ENCODE measurements at regions not wholly inside any gene's neighbourhood (a gene's known extent, or its start where the extent isn't known, plus 50 kb on each side); places are given as distances from the start of the nearest gene placed in this dataset.

GRCh38 chr13:89454681-89455080, 1783.5 kb downstream of the SLITRK5 start:
- Histone ChIP-seq H3K4me3 (no peak overlapping the region), H2AFZ (ENCODE audit: low read depth, low read length) (no peak overlapping the region), H3K36me3 (ENCODE audit: control insufficient read depth, insufficient read depth, low read length) (no peaks in the 10 kb centered on the region), H3K79me2 (ENCODE audit: control insufficient read depth, insufficient read depth, low read length) (no peaks in the 10 kb centered on the region), H3K9me3 (replicated peaks; ENCODE audit: control insufficient read depth, insufficient read depth, low read depth, low read length) (no peaks in the 10 kb centered on the region), H3K27ac (ENCODE audit: extremely low read depth, low read depth, low read length) (no peak overlapping the region), H3K4me1 (replicated peaks in 1 of 2; ENCODE audit: control insufficient read depth in 2 of 2, insufficient read depth in 2 of 2, low read length in 2 of 2) (no peaks in the 10 kb centered on the region), H3K27me3 (ENCODE audit: control insufficient read depth in 2 of 2, insufficient read depth in 2 of 2, low read length in 2 of 2) (no peaks in the 10 kb centered on the region), H4K20me1 (replicated peaks; ENCODE audit: control insufficient read depth, insufficient read depth, low read length) (no peaks in the 10 kb centered on the region), H3K4me2 (ENCODE audit: insufficient read depth, low read length) (no peak overlapping the region), H3K9ac (ENCODE audit: insufficient read depth in 1 of 2, low read depth in 2 of 2, low read length in 2 of 2) (no peak overlapping the region), H3K9me1 (ENCODE audit: control insufficient read depth, insufficient read depth, low read length) (no peaks in the 10 kb centered on the region)
- intact Hi-C loops (cut with micrococcal nuclease) (no loop called here), in situ Hi-C loops (cut with MboI) (no loop called here)
- no peak for FAIRE-seq
- no peak for TF ChIP-seq ADNP (tag; IDR thresholded peaks at IDR 0.05)
- TF ChIP-seq ZNF780A (CRISPR knock-in tag; IDR thresholded peaks at IDR 0.05) = no peak
- TF ChIP-seq KAT8 (IDR thresholded peaks at IDR 0.05; ENCODE audit: low read depth) = no peak
- TF ChIP-seq ZNF282 (CRISPR knock-in tag; IDR thresholded peaks at IDR 0.05) = no peak
- no peak for TF ChIP-seq ETV5 (CRISPR knock-in tag; IDR thresholded peaks at IDR 0.05; ENCODE audit: low read depth)
- TF ChIP-seq HES1 (IDR thresholded peaks at IDR 0.05; ENCODE audit: low read depth) = no peak
- TF ChIP-seq POLR2G (IDR thresholded peaks at IDR 0.05; ENCODE audit: low read depth, low read length) = no peak
- TF ChIP-seq ZNF668 (CRISPR knock-in tag; IDR thresholded peaks at IDR 0.05) = no peak
- TF ChIP-seq ZSCAN32 (CRISPR knock-in tag; IDR thresholded peaks at IDR 0.05) = no peak
- no peak for TF ChIP-seq SIRT6 (IDR thresholded peaks at IDR 0.05; ENCODE audit: low read depth, low read length)
- TF ChIP-seq ZNF12 (CRISPR knock-in tag; IDR thresholded peaks at IDR 0.05) = no peak
- no peak for TF ChIP-seq NFXL1 (CRISPR knock-in tag; IDR thresholded peaks at IDR 0.05)
- TF ChIP-seq ILK (tag; IDR thresholded peaks at IDR 0.05; ENCODE audit: borderline replicate concordance, low read depth) = no peak
- TF ChIP-seq CREB5 (CRISPR knock-in tag; IDR thresholded peaks at IDR 0.05) = no peak
- TF ChIP-seq ZNF589 (CRISPR knock-in tag; IDR thresholded peaks at IDR 0.05; ENCODE audit: low read depth) = no peak
- no peak for TF ChIP-seq FOXP4 (CRISPR knock-in tag; IDR thresholded peaks at IDR 0.05; ENCODE audit: borderline replicate concordance)
- no peak for TF ChIP-seq NCOA2 (IDR thresholded peaks at IDR 0.05; ENCODE audit: partially characterized antibody in 2 of 2)
- CTCF ChIA-PET (ENCODE audit: low intra/inter-chr PET ratio) = no interaction called here
- 5% methylated on average over 2 of the region's 2 CpGs for WGBS (ENCODE audit: insufficient coverage, low coverage, missing lambda C conversion rate)
- DNase-seq (ENCODE audit: extremely low read depth in 1 of 4, low spot score in 3 of 4) = no peak
- ATAC-seq = no peak
- BruUV-seq (replicated peaks) = no TSS peak
- POLR2A ChIA-PET = no interaction called here

All from K562 (cell line).